ENCODE measurements at regions not wholly inside any gene's neighbourhood (a gene's known extent, or its start where the extent isn't known, plus 50 kb on each side); places are given as distances from the start of the nearest gene placed in this dataset.

GRCh38 chr13:40017662-40018262 is 362.3 kb downstream of the COG6 start:
- no peak for TF ChIP-seq CTCF (conservative IDR thresholded peaks at IDR 0.05 in 1 of 2, IDR thresholded peaks at IDR 0.05 in 1 of 2; ENCODE audit: low read depth in 1 of 2, low read length in 2 of 2)
- no peak for TF ChIP-seq EZH2 (IDR thresholded peaks at IDR 0.05; ENCODE audit: low read length, missing control alignments)

All from fibroblast of lung (primary cell).